ENCODE measurements at regions not wholly inside any gene's neighbourhood (a gene's known extent, or its start where the extent isn't known, plus 50 kb on each side); places are given as distances from the start of the nearest gene placed in this dataset.

DNA sequence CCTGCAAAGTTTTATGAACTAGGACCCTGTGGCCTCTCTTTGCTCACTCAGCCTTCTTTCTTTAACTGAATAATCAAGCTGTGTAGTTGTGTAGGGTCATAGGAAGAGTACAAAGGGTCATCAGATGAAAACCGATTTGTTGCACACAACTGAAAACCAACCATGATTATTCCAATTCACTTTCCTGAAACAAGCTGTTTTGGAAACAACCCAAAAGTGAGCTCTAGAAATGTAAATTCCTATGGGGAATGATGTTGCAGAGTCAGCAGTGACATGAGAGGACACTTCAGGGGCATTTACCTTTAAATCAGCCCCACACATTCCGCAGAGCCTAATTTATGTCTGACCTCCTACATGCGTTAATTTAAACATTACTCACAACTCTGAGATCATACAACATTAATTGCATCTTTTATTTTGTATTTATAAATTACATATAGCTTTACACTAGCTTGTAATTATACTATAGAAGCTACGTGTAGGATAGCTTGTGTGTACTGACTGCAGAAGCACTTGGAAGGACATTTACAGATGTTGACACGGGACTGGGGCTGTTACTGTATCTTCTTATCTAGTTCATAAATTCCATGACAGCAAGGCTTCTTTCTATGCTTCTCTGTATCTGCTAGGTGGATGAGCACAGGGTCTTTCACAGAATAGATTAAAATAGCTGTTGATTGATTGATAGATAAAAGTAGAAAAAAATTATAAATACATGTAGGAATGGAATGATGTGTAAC is 139.9 kb upstream of the AKR1E2 start:
- intact Hi-C loops (cut with DNase I) = no loop called here

DNA sequence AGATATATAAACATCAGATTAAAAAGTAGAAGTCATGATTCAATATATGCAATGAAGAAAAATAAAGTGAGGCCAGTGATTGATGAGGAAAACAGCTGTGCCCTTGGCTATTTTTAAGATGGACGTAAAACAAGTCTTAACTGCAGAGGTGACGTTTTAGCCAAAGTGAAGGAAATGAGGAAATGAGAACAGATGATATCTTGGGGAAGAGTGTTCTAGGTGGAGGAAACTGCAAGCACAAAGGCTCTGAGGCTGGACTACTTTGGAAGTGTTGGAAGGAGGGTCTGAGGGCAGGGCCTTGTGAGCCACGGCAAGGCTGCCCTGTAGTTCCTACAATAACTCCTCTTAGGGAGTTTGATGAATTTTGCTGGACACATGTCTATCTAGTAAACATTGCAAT is 140.5 kb upstream of the AKR1E2 start:
- DNase-seq = no peak
- 68 to 78% (median 69%) methylated on average over 3 of the region's 3 CpGs for WGBS, 3 donors
- Histone ChIP-seq H3K36me3 (no peaks in the 10 kb centered on the region), H3K27me3 (no peaks in the 10 kb centered on the region), H3K9me3 (no peaks in the 10 kb centered on the region), H3K4me1 (ENCODE audit: insufficient read depth) (no peaks in the 10 kb centered on the region), H3K4me3 (no peak overlapping the region), H3K27ac (no peak overlapping the region)
- no peak for TF ChIP-seq EP300 (IDR thresholded peaks at IDR 0.05)
- TF ChIP-seq POLR2A (IDR thresholded peaks at IDR 0.05) = no peak
- TF ChIP-seq, protein P1, sequence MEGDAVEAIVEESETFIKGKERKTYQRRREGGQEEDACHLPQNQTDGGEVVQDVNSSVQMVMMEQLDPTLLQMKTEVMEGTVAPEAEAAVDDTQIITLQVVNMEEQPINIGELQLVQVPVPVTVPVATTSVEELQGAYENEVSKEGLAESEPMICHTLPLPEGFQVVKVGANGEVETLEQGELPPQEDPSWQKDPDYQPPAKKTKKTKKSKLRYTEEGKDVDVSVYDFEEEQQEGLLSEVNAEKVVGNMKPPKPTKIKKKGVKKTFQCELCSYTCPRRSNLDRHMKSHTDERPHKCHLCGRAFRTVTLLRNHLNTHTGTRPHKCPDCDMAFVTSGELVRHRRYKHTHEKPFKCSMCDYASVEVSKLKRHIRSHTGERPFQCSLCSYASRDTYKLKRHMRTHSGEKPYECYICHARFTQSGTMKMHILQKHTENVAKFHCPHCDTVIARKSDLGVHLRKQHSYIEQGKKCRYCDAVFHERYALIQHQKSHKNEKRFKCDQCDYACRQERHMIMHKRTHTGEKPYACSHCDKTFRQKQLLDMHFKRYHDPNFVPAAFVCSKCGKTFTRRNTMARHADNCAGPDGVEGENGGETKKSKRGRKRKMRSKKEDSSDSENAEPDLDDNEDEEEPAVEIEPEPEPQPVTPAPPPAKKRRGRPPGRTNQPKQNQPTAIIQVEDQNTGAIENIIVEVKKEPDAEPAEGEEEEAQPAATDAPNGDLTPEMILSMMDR (IDR thresholded peaks at IDR 0.05) = no peak
- intact Hi-C loops (cut with DNase I) = no loop called here

More for the DNA sequence above, 139.9 kb upstream of the AKR1E2 start:
- H3K27ac ChIP-seq = no peak overlapping the region
- H3K36me3 ChIP-seq = no peaks in the 10 kb centered on the region
- WGBS, 3 donors = 75 to 77% (median 75%) methylated on average over 5 of the region's 5 CpGs
- no peaks in the 10 kb centered on the region for H3K4me1 ChIP-seq (ENCODE audit: insufficient read depth)
- no peaks in the 10 kb centered on the region for H3K27me3 ChIP-seq
- no peak overlapping the region for H3K4me3 ChIP-seq
- no peak for DNase-seq
- no peak for TF ChIP-seq POLR2A (IDR thresholded peaks at IDR 0.05)
- TF ChIP-seq, protein P1 (IDR thresholded peaks at IDR 0.05) = no peak
- TF ChIP-seq EP300 (IDR thresholded peaks at IDR 0.05) = no peak
- no peaks in the 10 kb centered on the region for H3K9me3 ChIP-seq

DNA sequence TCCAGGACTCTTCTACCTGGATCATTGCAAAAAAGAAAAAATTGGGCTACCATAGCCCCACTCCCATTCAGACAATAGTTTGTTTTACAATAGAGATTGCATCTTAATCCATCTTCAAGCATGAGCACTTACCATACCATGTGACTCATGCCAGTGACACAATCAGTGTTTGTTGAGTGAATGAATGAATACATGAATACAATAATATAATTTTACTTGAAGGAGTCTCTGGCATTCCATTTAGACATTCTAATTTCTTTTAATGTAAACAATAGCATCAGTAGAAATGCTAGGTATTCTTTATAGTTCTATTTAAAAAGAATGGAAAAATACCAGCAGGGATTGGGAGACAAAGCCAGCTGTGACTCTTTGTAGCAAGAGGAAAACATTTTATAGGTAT is 141.6 kb upstream of the AKR1E2 start:
- H3K27ac ChIP-seq = no peak overlapping the region
- no peak for TF ChIP-seq POLR2A (IDR thresholded peaks at IDR 0.05)
- no peaks in the 10 kb centered on the region for H3K36me3 ChIP-seq
- H3K4me3 ChIP-seq = no peak overlapping the region
- no peak for DNase-seq
- no peaks in the 10 kb centered on the region for H3K4me1 ChIP-seq (ENCODE audit: insufficient read depth)
- H3K27me3 ChIP-seq = no peaks in the 10 kb centered on the region
- no peaks in the 10 kb centered on the region for H3K9me3 ChIP-seq
- intact Hi-C loops (cut with DNase I) = no loop called here

DNA sequence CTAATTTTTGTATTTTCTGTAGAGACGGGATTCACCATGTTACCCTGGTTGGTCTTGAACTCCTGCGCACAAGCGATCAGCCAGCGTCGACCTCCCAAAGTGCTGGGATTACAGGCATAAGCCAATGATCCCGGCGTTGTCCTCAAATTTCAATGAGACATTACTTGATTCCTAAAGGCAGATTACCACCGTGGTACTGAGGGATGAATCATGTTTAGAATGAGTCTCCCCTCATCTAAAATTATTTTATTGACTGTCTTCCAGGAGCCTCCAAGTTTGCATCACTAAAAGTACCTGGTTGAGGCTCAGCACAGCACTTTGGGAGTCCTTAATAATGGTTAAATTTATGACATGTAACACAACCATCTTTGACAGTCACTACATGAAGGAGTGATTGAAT is 142.2 kb upstream of the AKR1E2 start:
- H3K4me3 ChIP-seq = no peak overlapping the region
- H3K9me3 ChIP-seq = no peaks in the 10 kb centered on the region
- intact Hi-C loops (cut with DNase I) = no loop called here
- no peaks in the 10 kb centered on the region for H3K27me3 ChIP-seq
- H3K4me1 ChIP-seq (ENCODE audit: insufficient read depth) = no peaks in the 10 kb centered on the region
- 95 to 97% (median 96%) methylated on average over 8 of the region's 8 CpGs for WGBS, 3 donors
- no peak overlapping the region for H3K27ac ChIP-seq
- TF ChIP-seq EP300 (IDR thresholded peaks at IDR 0.05) (no peak), POLR2A (IDR thresholded peaks at IDR 0.05) (no peak)
- TF ChIP-seq, protein P1 (IDR thresholded peaks at IDR 0.05) = no peak
- no peak for DNase-seq
- H3K36me3 ChIP-seq = no peaks in the 10 kb centered on the region

DNA sequence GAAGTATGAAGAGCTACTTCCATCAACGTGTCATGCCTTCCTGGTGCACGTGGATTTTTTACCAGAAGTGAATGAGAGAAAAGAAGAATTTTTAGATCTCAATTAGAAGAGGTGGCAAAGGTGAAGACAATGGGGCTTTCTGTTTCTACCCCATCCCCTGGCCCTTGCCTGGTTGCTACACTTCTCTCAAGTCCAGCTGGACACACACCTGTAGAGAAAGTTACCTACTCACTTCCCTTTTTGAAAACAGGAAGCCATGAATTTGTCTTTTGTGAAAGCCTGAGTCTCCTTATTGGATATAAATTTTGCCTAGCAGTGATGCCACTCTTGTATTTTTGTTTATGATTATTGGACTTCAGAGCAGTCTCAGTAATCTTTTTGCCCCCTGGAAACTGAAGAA is 142.9 kb upstream of the AKR1E2 start:
- Histone ChIP-seq H3K4me3 (no peak overlapping the region), H3K27me3 (no peaks in the 10 kb centered on the region), H3K4me1 (ENCODE audit: insufficient read depth) (peaks cover 2% of the 10 kb centered on the region), H3K36me3 (no peaks in the 10 kb centered on the region), H3K9me3 (no peaks in the 10 kb centered on the region), H3K27ac (no peak overlapping the region)
- no peak for DNase-seq
- WGBS, 3 donors = 87 to 93% (median 87%) methylated on average over 2 of the region's 2 CpGs
- intact Hi-C loops (cut with DNase I) = no loop called here
- no peak for TF ChIP-seq EP300 (IDR thresholded peaks at IDR 0.05)
- no peak for TF ChIP-seq POLR2A (IDR thresholded peaks at IDR 0.05)
- TF ChIP-seq, protein P1 (IDR thresholded peaks at IDR 0.05) = no peak
